HG02610 (cell line): ENCODE measurements at regions not wholly inside any gene's neighbourhood (a gene's known extent, or its start where the extent isn't known, plus 50 kb on each side); places are given as distances from the start of the nearest gene placed in this dataset.
"Not testable (repeated sequence)": the region's sequence is repeated elsewhere in the genome, so short reads cannot be mapped to it uniquely, and the experiment has no call there.

Experiments
- ATAC-seq: cut with Tn5 transposase; IDR thresholded peaks from one replicate; pipeline ENCODE4 v1.9.1; 2021; ENCODE audit warnings: mild to moderate bottlenecking, moderate library complexity; ENCODE audit not compliant: unreplicated experiment

GRCh38 chr13:18322821-18323220 lies 858.8 kb downstream of the TUBA3C start:
- ATAC-seq = not testable (repeated sequence)

- ATAC-seq = not testable (repeated sequence)
Observed at GRCh38 chr13:18319653-18320052, 862.0 kb downstream of the TUBA3C start.

- not testable (repeated sequence) for ATAC-seq
Observed at GRCh38 chr13:18303240-18303813, 878.3 kb downstream of the TUBA3C start.

GRCh38 chr13:18300968-18301367 lies 880.7 kb downstream of the TUBA3C start:
- not testable (repeated sequence) for ATAC-seq

- ATAC-seq = not testable (repeated sequence)
Observed at GRCh38 chr13:18297359-18297758, 884.3 kb downstream of the TUBA3C start.

- ATAC-seq = not testable (repeated sequence)
Observed at GRCh38 chr13:18296617-18297016, 885.0 kb downstream of the TUBA3C start.

- ATAC-seq = not testable (repeated sequence)
Observed at GRCh38 chr13:18294311-18294710, 887.3 kb downstream of the TUBA3C start.

- ATAC-seq = not testable (repeated sequence)
Observed at GRCh38 chr13:18286848-18287247, 894.8 kb downstream of the TUBA3C start.

- ATAC-seq = not testable (repeated sequence)
Observed at GRCh38 chr13:18285663-18286062, 896.0 kb downstream of the TUBA3C start.

GRCh38 chr13:18284040-18284439 lies 897.6 kb downstream of the TUBA3C start:
- not testable (repeated sequence) for ATAC-seq

- ATAC-seq = not testable (repeated sequence)
Observed at GRCh38 chr13:18281829-18282597, 899.6 kb downstream of the TUBA3C start.

- ATAC-seq = not testable (repeated sequence)
Observed at GRCh38 chr13:18280904-18281828, 900.5 kb downstream of the TUBA3C start.

- not testable (repeated sequence) for ATAC-seq
Observed at GRCh38 chr13:18279971-18280370, 901.7 kb downstream of the TUBA3C start.

- ATAC-seq = not testable (repeated sequence)
Observed at GRCh38 chr13:18277372-18277771, 904.3 kb downstream of the TUBA3C start.

- not testable (repeated sequence) for ATAC-seq
Observed at GRCh38 chr13:18276280-18276679, 905.3 kb downstream of the TUBA3C start.

- ATAC-seq = not testable (repeated sequence)
Observed at GRCh38 chr13:18273785-18274514, 907.7 kb downstream of the TUBA3C start.

GRCh38 chr13:18258801-18259419 lies 922.7 kb downstream of the TUBA3C start:
- not testable (repeated sequence) for ATAC-seq

GRCh38 chr13:18257686-18258085 lies 923.9 kb downstream of the TUBA3C start:
- ATAC-seq = not testable (repeated sequence)

GRCh38 chr13:18252848-18253247 lies 928.8 kb downstream of the TUBA3C start:
- not testable (repeated sequence) for ATAC-seq
